ENCODE measurements at regions not wholly inside any gene's neighbourhood (a gene's known extent, or its start where the extent isn't known, plus 50 kb on each side); places are given as distances from the start of the nearest gene placed in this dataset.
"Not testable (repeated sequence)": the region's sequence is repeated elsewhere in the genome, so short reads cannot be mapped to it uniquely, and the experiment has no call there.

- TF ChIP-seq EZH2 (IDR thresholded peaks at IDR 0.05) (no peak), POLR2AphosphoS5 (IDR thresholded peaks at IDR 0.05; ENCODE audit: borderline replicate concordance, low read depth, low read length) (no peak), FOXP2 (optimal IDR thresholded peaks at IDR 0.05; ENCODE audit: control extremely low read depth, extremely low read length, insufficient read depth) (no peak)
- no peak overlapping the region for H3K4me3 ChIP-seq
- H3K27ac ChIP-seq: no peak overlapping the region
- no peak for DNase-seq (ENCODE audit: low read depth, low spot score)
- H3K36me3 ChIP-seq (ENCODE audit: insufficient read depth, low read length): no peaks in the 10 kb centered on the region
- H3K9ac ChIP-seq (ENCODE audit: insufficient read length): no peak overlapping the region
- H3K9me3 ChIP-seq (ENCODE audit: low read depth, low read length): no peaks in the 10 kb centered on the region
Observed at GRCh38 chr1:102163799-102164198, 167.1 kb upstream of the OLFM3 start.

DNA sequence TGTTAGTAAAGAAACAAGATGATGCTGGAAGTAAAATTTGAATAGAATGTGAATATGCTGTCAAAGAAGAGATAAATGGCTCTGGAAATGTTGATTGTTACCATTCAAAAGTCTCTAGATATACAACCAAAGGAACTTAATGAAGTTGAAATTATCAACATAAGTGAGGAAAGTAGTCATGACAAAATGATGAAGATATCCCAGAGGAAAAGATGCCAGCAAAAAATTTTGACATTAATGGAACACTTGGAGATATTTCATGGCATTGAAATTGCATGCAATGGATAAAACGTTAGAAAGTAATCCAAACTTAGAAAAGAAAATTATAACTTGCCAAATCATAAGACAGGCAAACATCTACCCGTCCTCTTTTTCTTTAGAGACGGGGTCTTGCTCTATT is 154.5 kb upstream of the OLFM3 start:
- H3K9ac ChIP-seq (ENCODE audit: insufficient read length): no peak overlapping the region
- TF ChIP-seq POLR2AphosphoS5 (IDR thresholded peaks at IDR 0.05; ENCODE audit: borderline replicate concordance, low read depth, low read length): no peak
- TF ChIP-seq FOXP2 (optimal IDR thresholded peaks at IDR 0.05; ENCODE audit: control extremely low read depth, extremely low read length, insufficient read depth): no peak
- TF ChIP-seq EZH2 (IDR thresholded peaks at IDR 0.05): no peak

GRCh38 chr1:102120910-102121309 is 124.2 kb upstream of the OLFM3 start:
- Histone ChIP-seq H3K36me3 (ENCODE audit: insufficient read depth, low read length) (no peaks in the 10 kb centered on the region), H3K9ac (ENCODE audit: insufficient read length) (no peak overlapping the region), H3K9me3 (ENCODE audit: low read depth, low read length) (no peaks in the 10 kb centered on the region), H3K27ac (no peak overlapping the region), H3K4me3 (no peak overlapping the region)
- TF ChIP-seq EZH2 (IDR thresholded peaks at IDR 0.05) (no peak), FOXP2 (optimal IDR thresholded peaks at IDR 0.05; ENCODE audit: control extremely low read depth, extremely low read length, insufficient read depth) (no peak), POLR2AphosphoS5 (IDR thresholded peaks at IDR 0.05; ENCODE audit: borderline replicate concordance, low read depth, low read length) (no peak)
- DNase-seq (ENCODE audit: low read depth, low spot score): no peak

More for the DNA sequence above, 154.5 kb upstream of the OLFM3 start:
- no peak for DNase-seq (ENCODE audit: low read depth, low spot score)
- Histone ChIP-seq H3K4me3 (no peak overlapping the region), H3K9me3 (ENCODE audit: low read depth, low read length) (no peaks in the 10 kb centered on the region), H3K36me3 (ENCODE audit: insufficient read depth, low read length) (no peaks in the 10 kb centered on the region), H3K27ac (no peak overlapping the region)

- Histone ChIP-seq H3K36me3 (ENCODE audit: insufficient read depth, low read length) (no peaks in the 10 kb centered on the region), H3K4me3 (no peak overlapping the region), H3K27ac (no peak overlapping the region), H3K9ac (ENCODE audit: insufficient read length) (no peak overlapping the region), H3K9me3 (ENCODE audit: low read depth, low read length) (no peaks in the 10 kb centered on the region)
- DNase-seq (ENCODE audit: low read depth, low spot score): no peak
- TF ChIP-seq EZH2 (IDR thresholded peaks at IDR 0.05): no peak
- no peak for TF ChIP-seq FOXP2 (optimal IDR thresholded peaks at IDR 0.05; ENCODE audit: control extremely low read depth, extremely low read length, insufficient read depth)
- TF ChIP-seq POLR2AphosphoS5 (IDR thresholded peaks at IDR 0.05; ENCODE audit: borderline replicate concordance, low read depth, low read length): no peak
Observed at GRCh38 chr1:102118150-102118549, 121.4 kb upstream of the OLFM3 start.

DNA sequence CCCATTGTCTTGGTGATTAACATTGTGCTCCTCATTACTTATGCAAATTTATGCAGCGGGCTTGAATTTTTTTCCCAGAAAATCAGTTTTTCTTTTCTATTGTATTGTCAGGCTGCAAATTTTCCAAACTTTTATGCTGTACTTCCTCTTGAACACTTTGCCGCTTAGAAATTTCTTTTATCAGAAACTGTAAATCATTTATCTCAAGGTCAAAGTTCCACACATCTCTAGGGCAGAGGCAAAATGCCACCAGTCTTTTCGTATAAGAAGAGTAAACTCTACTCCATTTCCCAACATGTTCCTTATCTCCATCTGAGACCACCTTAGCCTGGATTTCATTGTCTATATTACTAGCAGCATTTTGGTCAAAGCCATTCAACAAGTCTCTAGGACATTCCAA is 113.9 kb upstream of the OLFM3 start:
- Histone ChIP-seq H3K9ac (ENCODE audit: insufficient read length) (no peak overlapping the region), H3K27ac (no peak overlapping the region), H3K9me3 (ENCODE audit: low read depth, low read length) (no peaks in the 10 kb centered on the region), H3K36me3 (ENCODE audit: insufficient read depth, low read length) (no peaks in the 10 kb centered on the region), H3K4me3 (no peak overlapping the region)
- TF ChIP-seq FOXP2 (optimal IDR thresholded peaks at IDR 0.05; ENCODE audit: control extremely low read depth, extremely low read length, insufficient read depth) (no peak), EZH2 (IDR thresholded peaks at IDR 0.05) (no peak), POLR2AphosphoS5 (IDR thresholded peaks at IDR 0.05; ENCODE audit: borderline replicate concordance, low read depth, low read length) (no peak)
- no peak for DNase-seq (ENCODE audit: low read depth, low spot score)

DNA sequence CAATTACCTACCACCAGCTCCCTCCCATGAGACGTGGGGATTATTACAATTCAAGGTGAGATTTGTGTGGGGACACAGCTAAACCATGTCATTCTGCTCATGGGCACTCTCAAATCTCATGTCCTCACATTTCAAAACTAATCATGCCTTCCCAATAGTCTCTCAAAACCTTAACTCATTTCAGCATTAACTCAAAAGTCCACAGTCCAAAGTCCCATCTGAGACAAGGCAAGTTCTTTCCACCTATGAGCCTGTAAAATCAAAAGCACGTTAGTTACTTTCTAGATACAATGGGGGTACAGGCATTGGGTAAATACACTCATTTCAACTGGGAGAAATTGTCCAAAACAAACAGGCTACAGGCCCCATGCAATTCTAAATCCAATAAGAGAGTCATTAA is 112.8 kb upstream of the OLFM3 start:
- not testable (repeated sequence) for H3K36me3 ChIP-seq (ENCODE audit: insufficient read depth, low read length); DNase-seq (ENCODE audit: low read depth, low spot score); H3K27ac ChIP-seq; H3K9me3 ChIP-seq (ENCODE audit: low read depth, low read length); H3K4me3 ChIP-seq; H3K9ac ChIP-seq (ENCODE audit: insufficient read length)

- H3K4me3 ChIP-seq: no peak overlapping the region
Observed at GRCh38 chr1:102107441-102107840, 110.7 kb upstream of the OLFM3 start.

DNA sequence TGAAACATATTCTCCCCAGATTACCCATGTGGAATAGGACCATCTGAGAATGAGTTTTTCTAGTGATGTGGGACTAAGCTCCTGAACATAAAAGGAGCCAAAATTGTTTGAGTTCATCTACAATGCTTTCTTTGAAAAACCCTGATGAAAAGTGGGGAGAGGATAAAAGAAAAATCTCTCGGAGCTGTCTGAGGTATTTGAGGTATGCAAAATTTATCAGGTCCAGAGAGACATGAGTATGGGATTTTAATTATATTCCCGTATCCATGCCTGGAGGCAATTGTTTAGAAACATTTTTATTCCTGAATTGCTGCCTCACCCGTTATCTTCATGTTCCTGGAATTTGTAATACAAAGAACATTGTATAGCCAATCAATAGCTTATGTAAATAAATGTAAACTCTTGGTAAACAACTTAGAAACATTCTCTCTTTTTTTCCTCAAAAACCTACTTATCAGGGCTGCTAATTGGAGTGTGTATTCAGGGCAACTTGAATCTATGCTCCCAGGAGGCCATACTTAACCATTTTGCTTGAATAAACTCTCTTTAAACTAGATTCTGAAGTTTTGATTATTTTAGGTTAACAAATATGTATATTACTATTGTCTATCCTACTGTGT is 109.3 kb upstream of the OLFM3 start:
- H3K27ac ChIP-seq: no peak overlapping the region
- no peak overlapping the region for H3K4me3 ChIP-seq
- no peaks in the 10 kb centered on the region for H3K9me3 ChIP-seq (ENCODE audit: low read depth, low read length)
- no peak for TF ChIP-seq EZH2 (IDR thresholded peaks at IDR 0.05)
- no peak for TF ChIP-seq FOXP2 (optimal IDR thresholded peaks at IDR 0.05; ENCODE audit: control extremely low read depth, extremely low read length, insufficient read depth)
- TF ChIP-seq POLR2AphosphoS5 (IDR thresholded peaks at IDR 0.05; ENCODE audit: borderline replicate concordance, low read depth, low read length): no peak
- no peaks in the 10 kb centered on the region for H3K36me3 ChIP-seq (ENCODE audit: insufficient read depth, low read length)
- no peak overlapping the region for H3K9ac ChIP-seq (ENCODE audit: insufficient read length)
- DNase-seq (ENCODE audit: low read depth, low spot score): no peak

More at GRCh38 chr1:102107441-102107840, 110.7 kb upstream of the OLFM3 start:
- no peaks in the 10 kb centered on the region for H3K9me3 ChIP-seq (ENCODE audit: low read depth, low read length)
- H3K9ac ChIP-seq (ENCODE audit: insufficient read length): no peak overlapping the region
- no peak for DNase-seq (ENCODE audit: low read depth, low spot score)
- no peaks in the 10 kb centered on the region for H3K36me3 ChIP-seq (ENCODE audit: insufficient read depth, low read length)
- TF ChIP-seq POLR2AphosphoS5 (IDR thresholded peaks at IDR 0.05; ENCODE audit: borderline replicate concordance, low read depth, low read length): no peak
- no peak for TF ChIP-seq FOXP2 (optimal IDR thresholded peaks at IDR 0.05; ENCODE audit: control extremely low read depth, extremely low read length, insufficient read depth)
- TF ChIP-seq EZH2 (IDR thresholded peaks at IDR 0.05): no peak
- H3K27ac ChIP-seq: no peak overlapping the region

DNA sequence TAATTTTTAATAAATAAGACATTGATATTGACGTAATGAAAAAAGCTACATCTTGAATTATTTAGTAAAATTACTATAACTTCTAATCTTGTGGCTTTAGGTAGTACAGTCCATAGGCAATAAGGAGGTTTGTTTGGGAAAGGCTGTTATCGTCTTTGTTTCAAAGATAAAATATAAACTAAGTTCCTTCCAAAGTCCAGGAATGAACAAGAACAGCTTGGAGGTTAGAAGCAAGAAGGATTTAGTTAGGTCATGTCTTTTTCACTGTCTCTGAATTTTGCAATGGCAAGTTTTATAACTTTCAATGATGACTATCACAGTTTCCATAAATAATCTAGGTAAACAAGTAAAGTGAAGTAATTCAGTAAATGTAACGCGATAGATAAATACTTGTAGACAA is 106.9 kb upstream of the OLFM3 start:
- Histone ChIP-seq H3K9me3 (ENCODE audit: low read depth, low read length) (no peaks in the 10 kb centered on the region), H3K4me3 (no peak overlapping the region), H3K36me3 (ENCODE audit: insufficient read depth, low read length) (no peaks in the 10 kb centered on the region), H3K9ac (ENCODE audit: insufficient read length) (no peak overlapping the region), H3K27ac (no peak overlapping the region)
- DNase-seq (ENCODE audit: low read depth, low spot score): no peak
- no peak for TF ChIP-seq FOXP2 (optimal IDR thresholded peaks at IDR 0.05; ENCODE audit: control extremely low read depth, extremely low read length, insufficient read depth)
- TF ChIP-seq POLR2AphosphoS5 (IDR thresholded peaks at IDR 0.05; ENCODE audit: borderline replicate concordance, low read depth, low read length): no peak
- TF ChIP-seq EZH2 (IDR thresholded peaks at IDR 0.05): no peak

Measured in SK-N-MC (cell line).